Prostate gland (tissue), 2 donors: ENCODE measurements at regions not wholly inside any gene's neighbourhood (a gene's known extent, or its start where the extent isn't known, plus 50 kb on each side); places are given as distances from the start of the nearest gene placed in this dataset.

ENCODE experiments used
- POLR2A ChIP-seq: fragments of 450-650 bp; IDR thresholded peaks from one replicate; pipeline ENCODE4 v1.6.1; 2016; ENCODE audit warnings: antibody characterized with exemption, mild to moderate bottlenecking
- POLR2AphosphoS5 ChIP-seq: sonication (generic); formaldehyde crosslinking; IDR thresholded peaks from one replicate; pipeline ENCODE4 v1.6.1; 2017; ENCODE audit warnings: antibody characterized with exemption
- TF ChIP-seq, protein P1 (sequence below), 4 experiments: fragments of 200-600 bp in 2 of 4; fragments of 450-650 bp in 2 of 4; sonication (generic) in 2 of 4; IDR thresholded peaks; 1 replicate in 3 of 4; 2 replicates in 1 of 4; pipeline ENCODE4 v1.5.1; 2016 to 2019; ENCODE audit warnings: antibody characterized with exemption in 4 of 4, mild to moderate bottlenecking in 2 of 4, moderate library complexity in 2 of 4

DNA sequence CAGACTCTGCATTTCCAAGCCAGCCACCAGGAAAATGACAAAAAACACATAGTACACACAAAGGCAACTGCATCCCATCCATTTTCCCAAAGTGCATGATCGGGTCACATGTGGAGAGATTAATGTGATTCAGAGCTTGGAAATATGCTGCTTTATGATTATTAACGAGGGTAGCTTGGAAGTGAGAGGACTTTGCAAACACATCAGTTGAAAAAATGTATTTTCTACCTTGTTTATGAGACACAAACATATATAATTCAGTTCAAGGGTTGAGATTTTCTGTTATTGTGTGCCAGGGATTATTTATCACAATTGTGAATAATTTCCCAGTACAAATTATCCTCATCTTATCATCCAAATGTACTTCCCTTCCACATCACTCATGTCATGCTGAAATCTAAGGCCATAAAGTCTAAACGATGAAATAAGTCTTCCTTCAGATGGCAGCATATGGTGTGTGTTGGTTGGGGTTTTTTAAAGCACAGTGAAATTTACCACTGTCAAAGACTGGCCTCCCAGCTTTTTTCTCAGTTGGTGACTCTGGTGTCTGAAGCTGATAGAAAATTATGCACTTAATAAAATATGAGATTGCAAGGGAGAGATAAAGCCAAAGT lies 104.7 kb upstream of the ADAMTS18 start:
- TF ChIP-seq, protein P1, sequence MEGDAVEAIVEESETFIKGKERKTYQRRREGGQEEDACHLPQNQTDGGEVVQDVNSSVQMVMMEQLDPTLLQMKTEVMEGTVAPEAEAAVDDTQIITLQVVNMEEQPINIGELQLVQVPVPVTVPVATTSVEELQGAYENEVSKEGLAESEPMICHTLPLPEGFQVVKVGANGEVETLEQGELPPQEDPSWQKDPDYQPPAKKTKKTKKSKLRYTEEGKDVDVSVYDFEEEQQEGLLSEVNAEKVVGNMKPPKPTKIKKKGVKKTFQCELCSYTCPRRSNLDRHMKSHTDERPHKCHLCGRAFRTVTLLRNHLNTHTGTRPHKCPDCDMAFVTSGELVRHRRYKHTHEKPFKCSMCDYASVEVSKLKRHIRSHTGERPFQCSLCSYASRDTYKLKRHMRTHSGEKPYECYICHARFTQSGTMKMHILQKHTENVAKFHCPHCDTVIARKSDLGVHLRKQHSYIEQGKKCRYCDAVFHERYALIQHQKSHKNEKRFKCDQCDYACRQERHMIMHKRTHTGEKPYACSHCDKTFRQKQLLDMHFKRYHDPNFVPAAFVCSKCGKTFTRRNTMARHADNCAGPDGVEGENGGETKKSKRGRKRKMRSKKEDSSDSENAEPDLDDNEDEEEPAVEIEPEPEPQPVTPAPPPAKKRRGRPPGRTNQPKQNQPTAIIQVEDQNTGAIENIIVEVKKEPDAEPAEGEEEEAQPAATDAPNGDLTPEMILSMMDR (IDR thresholded peaks at IDR 0.05) = no peak
- TF ChIP-seq POLR2AphosphoS5 (no peak), POLR2A (no peak)
